ENCODE measurements at regions not wholly inside any gene's neighbourhood (a gene's known extent, or its start where the extent isn't known, plus 50 kb on each side); places are given as distances from the start of the nearest gene placed in this dataset.

GRCh38 chr2:237199082-237199481, 113.4 kb downstream of the COPS8 start:
- TF ChIP-seq CTCF (conservative IDR thresholded peaks at IDR 0.05; ENCODE audit: low read depth, low read length) = no peak
- no peak for TF ChIP-seq EZH2 (IDR thresholded peaks at IDR 0.05; ENCODE audit: borderline replicate concordance, low read depth, low read length, poor library complexity, severe bottlenecking)

Data from A673 (cell line).